Lower lobe of right lung (tissue), 2 donors: ENCODE measurements at regions not wholly inside any gene's neighbourhood (a gene's known extent, or its start where the extent isn't known, plus 50 kb on each side); places are given as distances from the start of the nearest gene placed in this dataset.

ENCODE experiments used
- ATAC-seq, 2 donors: fragments of 200-7000 bp; cut with Tn5 transposase; one replicate each; pipeline ENCODE4 v1.9.1; 2020 to 2022; ENCODE audit warnings: mild to moderate bottlenecking in 2 of 2, moderate library complexity in 2 of 2
- DNase-seq: peaks from one replicate; pipeline ENCODE4 v3.0.0-alpha.2; 2020
- H3K27ac ChIP-seq: fragments of 200-600 bp; one replicate; pipeline ENCODE4 v1.8.0; 2022
- H3K27me3 ChIP-seq: fragments of 200-600 bp; one replicate; pipeline ENCODE4 v1.8.0; 2022; ENCODE audit warnings: low read depth
- H3K36me3 ChIP-seq: fragments of 200-600 bp; one replicate; pipeline ENCODE4 v1.8.0; 2022; ENCODE audit warnings: mild to moderate bottlenecking
- H3K4me1 ChIP-seq: fragments of 200-600 bp; one replicate; pipeline ENCODE4 v1.8.0; 2022
- H3K4me3 ChIP-seq: fragments of 200-600 bp; one replicate; pipeline ENCODE4 v1.8.0; 2022; ENCODE audit warnings: mild to moderate bottlenecking
- H3K9me3 ChIP-seq: fragments of 200-600 bp; one replicate; pipeline ENCODE4 v1.8.0; 2022
- CTCF ChIP-seq: fragments of 200-600 bp; IDR thresholded peaks from one replicate; pipeline ENCODE4 v1.8.0; 2022; ENCODE audit warnings: antibody characterized with exemption, mild to moderate bottlenecking
- intact Hi-C: fragments of 100-400 bp; cut with DNase I; formaldehyde crosslinking; loops from one replicate; pipeline ENCODE4 v1.11.0; 2022
- donor health status: DM: no; HTN: yes; CAD: no; lungs with severe emphysema.

GRCh38 chr14:32012062-32012461 lies 65.0 kb upstream of the ARHGAP5 start:
- no peak overlapping the region for H3K27ac ChIP-seq
- ATAC-seq (no peak), DNase-seq (no peak)
- no peaks in the 10 kb centered on the region for H3K27me3 ChIP-seq
- H3K9me3 ChIP-seq = no peaks in the 10 kb centered on the region
- no peak overlapping the region for H3K4me3 ChIP-seq
- H3K36me3 ChIP-seq = no peaks in the 10 kb centered on the region
- intact Hi-C loops = no loop called here
- TF ChIP-seq CTCF = no peak
- no peaks in the 10 kb centered on the region for H3K4me1 ChIP-seq

GRCh38 chr14:32012571-32012970 lies 64.5 kb upstream of the ARHGAP5 start:
- Histone ChIP-seq H3K4me1 (no peaks in the 10 kb centered on the region), H3K27me3 (no peaks in the 10 kb centered on the region), H3K36me3 (no peaks in the 10 kb centered on the region), H3K4me3 (no peak overlapping the region), H3K27ac (no peak overlapping the region), H3K9me3 (no peaks in the 10 kb centered on the region)
- TF ChIP-seq CTCF = no peak
- ATAC-seq (no peak), DNase-seq (no peak)
- intact Hi-C loops = no loop called here

GRCh38 chr14:32013083-32013482 lies 64.0 kb upstream of the ARHGAP5 start:
- Histone ChIP-seq H3K4me3 (no peak overlapping the region), H3K4me1 (no peaks in the 10 kb centered on the region), H3K27me3 (no peaks in the 10 kb centered on the region), H3K9me3 (no peaks in the 10 kb centered on the region), H3K36me3 (no peaks in the 10 kb centered on the region), H3K27ac (no peak overlapping the region)
- TF ChIP-seq CTCF = no peak
- ATAC-seq = no peak
- intact Hi-C loops = no loop called here
- DNase-seq = no peak

GRCh38 chr14:32014057-32014456 lies 63.0 kb upstream of the ARHGAP5 start:
- H3K4me3 ChIP-seq = no peak overlapping the region
- intact Hi-C loops = no loop called here
- no peaks in the 10 kb centered on the region for H3K4me1 ChIP-seq
- H3K27me3 ChIP-seq = no peaks in the 10 kb centered on the region
- H3K27ac ChIP-seq = no peak overlapping the region
- DNase-seq (no peak), ATAC-seq (no peak)
- H3K36me3 ChIP-seq = no peaks in the 10 kb centered on the region
- TF ChIP-seq CTCF = no peak
- H3K9me3 ChIP-seq = no peaks in the 10 kb centered on the region

GRCh38 chr14:32014498-32014897 lies 62.6 kb upstream of the ARHGAP5 start:
- Histone ChIP-seq H3K9me3 (no peaks in the 10 kb centered on the region), H3K36me3 (no peaks in the 10 kb centered on the region), H3K27ac (no peak overlapping the region), H3K27me3 (no peaks in the 10 kb centered on the region), H3K4me3 (no peak overlapping the region), H3K4me1 (no peaks in the 10 kb centered on the region)
- TF ChIP-seq CTCF = no peak
- intact Hi-C loops = no loop called here
- no peak for ATAC-seq
- no peak for DNase-seq

- Histone ChIP-seq H3K27ac (no peak overlapping the region), H3K9me3 (no peaks in the 10 kb centered on the region), H3K27me3 (no peaks in the 10 kb centered on the region), H3K4me3 (no peak overlapping the region), H3K36me3 (no peaks in the 10 kb centered on the region), H3K4me1 (no peaks in the 10 kb centered on the region)
- ATAC-seq (no peak), DNase-seq (no peak)
- intact Hi-C loops = no loop called here
- TF ChIP-seq CTCF = no peak
Measured at GRCh38 chr14:32015166-32015565, 61.9 kb upstream of the ARHGAP5 start.
